ENCODE measurements at regions not wholly inside any gene's neighbourhood (a gene's known extent, or its start where the extent isn't known, plus 50 kb on each side); places are given as distances from the start of the nearest gene placed in this dataset.

DNA sequence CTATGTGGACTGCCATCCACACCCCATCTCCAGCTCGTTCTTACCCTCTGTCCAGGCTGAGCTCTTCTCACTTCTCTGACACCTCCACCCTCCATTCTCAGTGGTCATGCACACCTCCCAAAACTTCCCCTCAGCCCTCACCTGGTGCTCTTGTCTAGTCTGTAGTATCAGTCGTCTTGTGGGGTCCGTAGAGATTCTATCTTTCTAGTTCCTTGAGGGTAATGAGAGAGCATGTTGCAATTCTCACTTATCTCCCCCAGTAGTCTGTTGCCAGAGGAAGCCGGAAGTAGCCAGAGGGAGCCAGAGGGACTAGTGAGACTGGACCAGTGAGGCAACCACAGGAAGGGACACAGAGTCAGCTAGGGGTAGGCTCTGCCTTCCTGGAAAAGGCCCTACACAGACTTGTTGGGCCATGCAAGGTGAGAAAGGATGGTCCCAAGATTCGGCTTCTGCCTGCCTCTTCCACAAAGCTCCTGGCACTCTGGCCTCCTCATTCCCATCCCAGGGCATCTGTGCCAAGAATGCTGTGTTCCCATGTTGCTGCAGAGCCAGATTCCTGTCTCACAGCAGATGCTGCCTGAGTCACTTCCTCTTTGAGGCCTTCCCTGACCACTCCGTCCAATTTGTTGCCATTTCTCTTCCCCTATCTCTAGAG, 50.6 kb upstream of the DUSP5 start:
- TF ChIP-seq EZH2 (IDR thresholded peaks at IDR 0.05; ENCODE audit: low read length, missing control alignments): no peak
- TF ChIP-seq, protein P1, sequence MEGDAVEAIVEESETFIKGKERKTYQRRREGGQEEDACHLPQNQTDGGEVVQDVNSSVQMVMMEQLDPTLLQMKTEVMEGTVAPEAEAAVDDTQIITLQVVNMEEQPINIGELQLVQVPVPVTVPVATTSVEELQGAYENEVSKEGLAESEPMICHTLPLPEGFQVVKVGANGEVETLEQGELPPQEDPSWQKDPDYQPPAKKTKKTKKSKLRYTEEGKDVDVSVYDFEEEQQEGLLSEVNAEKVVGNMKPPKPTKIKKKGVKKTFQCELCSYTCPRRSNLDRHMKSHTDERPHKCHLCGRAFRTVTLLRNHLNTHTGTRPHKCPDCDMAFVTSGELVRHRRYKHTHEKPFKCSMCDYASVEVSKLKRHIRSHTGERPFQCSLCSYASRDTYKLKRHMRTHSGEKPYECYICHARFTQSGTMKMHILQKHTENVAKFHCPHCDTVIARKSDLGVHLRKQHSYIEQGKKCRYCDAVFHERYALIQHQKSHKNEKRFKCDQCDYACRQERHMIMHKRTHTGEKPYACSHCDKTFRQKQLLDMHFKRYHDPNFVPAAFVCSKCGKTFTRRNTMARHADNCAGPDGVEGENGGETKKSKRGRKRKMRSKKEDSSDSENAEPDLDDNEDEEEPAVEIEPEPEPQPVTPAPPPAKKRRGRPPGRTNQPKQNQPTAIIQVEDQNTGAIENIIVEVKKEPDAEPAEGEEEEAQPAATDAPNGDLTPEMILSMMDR (conservative IDR thresholded peaks at IDR 0.05 in 1 of 2, IDR thresholded peaks at IDR 0.05 in 1 of 2; ENCODE audit: low read depth in 1 of 2, low read length in 2 of 2): peak; percentile 11 to 33

Data from fibroblast of lung (primary cell).